ENCODE measurements at regions not wholly inside any gene's neighbourhood (a gene's known extent, or its start where the extent isn't known, plus 50 kb on each side); places are given as distances from the start of the nearest gene placed in this dataset.
"Not testable (repeated sequence)": the region's sequence is repeated elsewhere in the genome, so short reads cannot be mapped to it uniquely, and the experiment has no call there.

DNA sequence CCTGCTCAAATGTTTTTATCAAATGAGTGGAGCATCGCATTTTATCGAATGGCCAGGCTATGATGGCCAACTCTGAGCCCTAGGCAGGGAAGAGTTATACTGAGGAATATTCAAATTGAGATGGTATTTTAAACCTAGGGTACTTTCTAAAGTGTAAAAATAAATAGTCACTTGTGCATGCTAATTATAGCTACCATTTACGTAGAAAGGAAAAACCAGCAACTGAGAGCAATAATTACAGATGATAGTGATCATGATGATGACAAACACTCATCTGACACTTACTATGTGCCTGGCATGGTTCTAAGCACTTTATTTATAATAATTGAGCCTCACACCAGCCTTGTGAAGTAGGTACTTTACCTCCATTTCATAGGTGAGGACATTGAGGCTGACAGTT is 455.7 kb downstream of the CD83 start:
- DNase-seq = no peak

- no peak for DNase-seq
Measured at GRCh38 chr6:14573703-14574290, 456.2 kb downstream of the CD83 start.

- DNase-seq = no peak
Measured at GRCh38 chr6:14575961-14576360, 458.4 kb downstream of the CD83 start.

DNA sequence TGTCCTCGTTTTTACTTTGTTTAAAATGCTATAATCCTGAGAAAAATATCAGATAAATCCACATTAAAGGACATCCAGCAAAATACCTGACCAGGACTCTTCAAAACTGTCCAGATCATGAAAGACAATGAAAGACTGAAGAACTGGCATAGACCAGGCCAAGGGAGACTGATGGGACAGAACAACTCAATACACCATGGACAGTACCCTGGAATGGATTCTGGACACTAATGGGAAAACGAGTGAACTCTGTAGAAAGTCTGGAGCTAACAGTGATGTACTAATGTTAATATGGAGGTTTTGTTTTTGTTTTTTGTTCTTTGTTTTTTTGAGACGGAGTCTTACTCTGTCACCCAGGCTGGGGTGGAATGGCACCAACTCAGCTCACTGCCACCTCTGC is 461.4 kb downstream of the CD83 start:
- no peak for DNase-seq

GRCh38 chr6:14582749-14583148 is 465.2 kb downstream of the CD83 start:
- no peak for DNase-seq

- DNase-seq = no peak
Measured at GRCh38 chr6:14583826-14584225, 466.3 kb downstream of the CD83 start.

DNA sequence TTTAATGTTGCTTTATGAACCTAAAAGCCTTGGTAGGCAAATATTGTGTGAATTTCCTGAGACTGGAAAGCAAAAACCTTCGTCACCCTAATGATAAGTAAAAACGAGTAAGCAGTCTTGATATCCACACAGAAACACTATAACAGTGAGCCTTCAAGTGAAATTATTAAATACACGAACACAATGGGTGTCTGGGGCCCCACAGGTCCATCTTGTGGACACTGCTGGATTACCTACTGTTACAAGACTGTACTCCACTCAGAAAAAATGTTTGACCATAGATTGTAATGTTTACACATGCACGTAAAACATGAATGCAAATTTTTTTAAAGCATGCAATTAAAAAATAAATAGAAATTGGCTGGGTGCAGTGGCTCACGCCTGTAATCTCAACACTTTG is 466.9 kb downstream of the CD83 start:
- DNase-seq = no peak

DNA sequence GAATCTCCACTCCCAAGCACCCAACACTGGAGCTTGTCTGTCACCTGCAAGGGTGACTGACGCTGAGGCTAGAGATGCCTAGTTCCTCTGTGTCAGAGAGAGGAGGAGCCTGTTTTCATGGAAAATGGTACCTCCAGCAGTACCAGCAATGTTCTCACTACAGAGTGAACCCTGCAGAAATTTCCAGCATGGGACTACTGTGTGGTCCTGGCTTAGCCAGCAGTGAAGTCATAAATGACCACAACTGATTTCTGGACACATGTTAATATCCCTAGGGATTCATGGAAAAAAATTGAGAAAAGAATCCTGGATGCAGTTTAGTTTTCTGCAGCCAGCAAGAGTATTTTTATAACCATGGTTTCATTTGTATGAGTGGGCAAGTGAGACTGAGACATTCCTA is 468.1 kb downstream of the CD83 start:
- no peak for DNase-seq

DNA sequence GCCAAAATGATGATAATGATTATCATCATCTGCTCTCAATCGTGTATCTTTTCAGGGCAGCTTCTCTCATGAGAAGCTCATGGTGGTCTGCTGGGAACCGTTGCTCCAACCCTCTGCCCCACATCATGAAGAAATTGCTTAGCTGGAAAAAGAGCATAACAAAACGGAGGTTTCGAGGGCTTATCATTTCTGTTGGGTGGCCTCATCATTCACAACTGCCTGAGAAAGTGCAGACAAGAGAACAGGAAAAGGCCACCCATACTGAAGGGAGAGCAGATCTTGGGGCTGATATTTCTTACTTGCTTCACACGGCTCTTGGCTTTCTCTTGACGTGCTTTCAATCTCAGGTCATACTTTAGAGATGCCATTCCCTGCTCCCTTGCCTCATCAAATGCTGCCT is 471.6 kb downstream of the CD83 start:
- no peak for DNase-seq

DNA sequence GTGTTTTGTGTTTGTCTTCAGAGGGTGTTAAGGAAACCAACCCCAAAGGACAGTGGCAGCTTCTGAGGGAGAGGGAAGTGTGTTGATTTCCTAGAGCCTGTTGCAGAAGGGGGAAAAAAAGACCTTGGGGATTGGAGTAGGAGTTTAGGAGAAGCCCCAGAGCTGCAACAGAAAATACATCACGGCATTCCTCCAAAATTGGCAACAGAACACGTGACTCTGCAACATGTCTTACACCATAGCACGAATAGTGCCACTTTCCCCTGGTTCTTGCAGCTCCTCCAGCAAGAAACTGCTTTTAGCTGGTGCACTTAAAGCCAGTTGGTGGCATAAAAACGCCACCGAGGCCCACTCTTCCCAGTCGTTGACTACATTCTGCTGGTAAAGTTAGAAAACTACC is 473.0 kb downstream of the CD83 start:
- no peak for DNase-seq

DNA sequence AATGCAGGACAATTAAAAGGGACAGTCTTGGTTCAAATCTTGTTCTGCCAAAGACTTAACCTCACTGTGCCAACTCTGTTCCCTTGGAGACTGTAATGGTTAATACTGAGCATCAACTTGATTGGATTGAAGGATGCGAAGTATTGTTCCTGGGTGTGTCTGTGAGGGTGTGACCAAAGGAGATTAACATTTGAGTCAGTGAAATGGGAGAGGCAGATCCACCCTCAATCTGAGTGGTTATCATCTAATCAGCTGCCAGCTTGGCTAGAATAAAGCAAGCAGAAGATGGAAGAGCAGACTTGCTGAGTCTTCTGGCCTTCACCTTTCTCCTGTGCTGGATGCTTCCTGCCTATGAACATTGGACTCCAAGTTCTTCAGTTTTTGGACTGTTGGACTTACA is 474.4 kb downstream of the CD83 start:
- DNase-seq = no peak

GRCh38 chr6:14593286-14593685 is 475.7 kb downstream of the CD83 start:
- no peak for DNase-seq

- DNase-seq = no peak
Measured at GRCh38 chr6:14595751-14596150, 478.2 kb downstream of the CD83 start.

- no peak for DNase-seq
Measured at GRCh38 chr6:14596410-14596809, 478.8 kb downstream of the CD83 start.

DNA sequence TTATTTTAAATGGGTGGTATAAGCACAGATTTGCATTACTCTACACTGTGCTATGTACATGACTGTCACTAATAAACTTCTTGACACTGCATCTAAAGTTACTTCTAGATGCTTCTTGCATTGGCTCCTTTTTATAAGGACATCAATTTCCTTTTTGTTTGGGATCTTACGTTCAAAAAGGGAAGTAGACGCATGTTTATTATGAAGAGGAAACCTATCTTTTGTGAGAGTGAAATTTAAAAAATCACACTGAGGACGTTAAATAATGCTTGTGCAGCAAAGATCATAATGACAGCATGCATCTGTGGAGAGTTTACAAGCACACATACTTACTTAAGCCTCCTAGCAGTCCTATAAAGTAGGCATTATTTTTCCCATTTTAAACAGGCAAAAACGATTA is 479.5 kb downstream of the CD83 start:
- DNase-seq = no peak

DNA sequence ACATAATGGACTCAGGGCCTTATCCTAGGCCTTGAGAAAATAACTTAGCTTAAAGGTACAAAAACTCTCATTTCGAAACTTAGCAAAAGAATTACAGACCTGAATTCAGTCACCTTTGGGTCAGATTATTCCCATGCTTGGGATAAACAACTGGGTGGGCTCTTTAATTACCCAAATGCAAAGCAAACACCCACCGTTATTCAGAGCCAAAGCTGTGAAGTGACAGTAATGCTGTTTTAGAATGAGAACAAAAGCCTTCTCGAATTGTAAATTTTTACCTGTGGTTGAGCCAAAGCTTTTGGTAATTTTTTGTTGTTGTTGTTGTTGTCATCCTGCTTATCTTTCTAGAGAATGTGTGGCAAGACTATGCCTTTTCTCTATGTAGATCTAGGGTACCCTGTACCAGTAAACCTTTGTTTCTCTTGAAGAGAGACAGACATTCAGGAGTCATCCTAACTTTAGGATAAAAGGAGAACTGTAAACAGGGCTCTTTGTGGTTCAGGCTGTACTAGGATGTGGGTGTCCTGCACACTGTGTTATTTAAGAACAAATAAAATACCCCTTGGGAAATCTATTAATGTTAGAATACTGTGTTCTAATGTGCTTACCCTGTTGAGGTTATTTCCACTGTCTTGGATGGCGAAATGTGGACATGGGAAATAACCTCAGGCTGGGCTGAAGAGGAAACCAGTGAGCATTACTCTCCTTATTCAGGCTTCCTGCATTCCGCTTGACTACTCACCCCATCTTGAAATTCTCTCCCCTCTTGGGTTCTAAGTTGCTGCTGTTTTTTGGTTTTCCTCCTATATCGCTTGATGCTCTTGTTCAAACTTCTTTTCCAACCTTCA is 480.7 kb downstream of the CD83 start:
- DNase-seq = no peak

DNA sequence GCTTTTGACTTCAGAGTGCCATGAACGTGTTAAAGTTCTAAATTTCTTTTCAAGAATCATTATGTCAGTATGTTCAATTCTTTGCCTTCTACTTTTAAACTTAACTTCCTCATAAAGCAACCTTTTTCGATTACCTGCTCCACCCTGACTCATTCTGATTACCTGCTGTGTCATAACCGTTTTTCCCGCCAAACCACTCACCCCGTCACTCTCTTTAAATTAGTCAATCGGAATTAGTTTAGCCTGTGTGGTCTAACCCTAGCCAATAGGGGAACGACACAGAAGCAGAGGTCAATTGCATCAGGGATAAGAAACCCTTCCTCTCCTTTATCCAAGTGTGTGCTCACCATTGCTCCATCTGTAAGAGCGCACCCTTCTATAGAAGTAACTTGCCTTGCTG is 482.7 kb downstream of the CD83 start:
- not testable (repeated sequence) for DNase-seq

DNA sequence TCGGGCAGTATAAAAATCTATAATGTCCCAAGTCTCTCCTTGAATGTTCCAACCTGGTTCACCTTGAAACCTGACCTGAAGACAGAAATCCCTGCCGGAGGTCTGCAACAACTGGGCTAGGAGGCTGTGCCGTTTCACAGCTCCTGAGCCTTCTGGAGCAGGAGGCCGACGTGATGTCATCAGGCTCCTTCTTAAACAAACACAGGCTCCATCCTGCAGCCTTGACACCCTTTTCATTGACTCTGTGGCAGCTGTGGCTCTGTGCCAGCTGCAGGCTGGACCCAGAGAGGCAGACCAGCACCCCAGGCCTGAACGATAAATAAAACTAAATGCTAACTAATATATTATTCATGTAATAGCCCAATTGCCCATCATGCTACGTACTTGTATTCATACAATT is 483.9 kb downstream of the CD83 start:
- DNase-seq = no peak

DNA sequence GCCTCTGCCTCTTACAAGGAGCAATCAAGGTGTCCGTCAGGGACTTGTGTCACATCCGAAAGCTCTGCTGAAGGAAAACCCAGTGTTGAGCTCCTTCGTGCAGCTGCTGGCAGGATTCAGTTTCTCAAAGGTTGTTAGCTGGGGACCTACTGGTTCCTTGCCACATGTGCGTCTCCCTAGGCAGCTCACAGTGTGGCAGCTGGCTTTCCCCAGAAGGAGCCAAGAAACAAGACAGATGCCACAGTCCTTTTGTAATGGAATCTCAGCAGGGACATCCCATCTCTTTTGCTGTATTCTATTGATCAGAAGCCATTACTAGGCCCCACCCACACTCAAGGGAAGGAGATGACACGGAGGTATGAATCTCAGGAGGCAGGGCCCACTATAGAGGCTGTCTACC is 488.8 kb downstream of the CD83 start:
- no peak for DNase-seq

- DNase-seq = no peak
Measured at GRCh38 chr6:14610141-14610540, 492.6 kb downstream of the CD83 start.

- peak; percentile 5 to 18 for DNase-seq
Measured at GRCh38 chr6:14612016-14612980, 494.7 kb downstream of the CD83 start.

- no peak for DNase-seq
Measured at GRCh38 chr6:14614631-14615030, 497.1 kb downstream of the CD83 start.

DNA sequence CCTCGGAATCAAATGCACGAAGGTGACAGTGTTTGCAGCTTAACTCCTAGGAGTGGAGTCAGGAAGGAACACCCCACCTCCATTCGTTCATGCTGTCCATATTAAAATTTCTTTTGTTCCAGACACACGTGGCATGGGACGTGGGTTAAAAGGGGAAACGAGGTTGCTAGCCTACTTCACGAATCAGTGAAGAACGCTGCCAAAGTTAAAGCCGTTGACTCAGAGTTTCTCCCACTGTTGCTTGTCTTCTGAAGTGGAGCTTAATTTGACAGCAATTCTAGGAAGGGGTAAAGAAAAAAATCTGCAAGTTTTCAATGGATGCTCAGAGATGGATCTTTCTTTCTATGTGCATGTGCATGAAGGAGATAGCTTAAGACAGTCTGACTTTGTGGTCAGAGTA is 499.1 kb downstream of the CD83 start:
- no peak for DNase-seq

Measured in SW 1271 (cell line).